AG04449 (cell line): ENCODE measurements at regions not wholly inside any gene's neighbourhood (a gene's known extent, or its start where the extent isn't known, plus 50 kb on each side); places are given as distances from the start of the nearest gene placed in this dataset.

Experiments
- CTCF ChIA-PET: fragments of 350-600 bp; formaldehyde crosslinking; extraction: SDS; loops from one replicate; lab custom pipeline; 2021; ENCODE audit warnings: antibody characterized with exemption; lab: Yijun Ruan, JAX
- POLR2A ChIA-PET: fragments of 400-600, 350-600 bp; formaldehyde crosslinking; extraction: SDS; loops from one replicate; lab custom pipeline; 2020; ENCODE audit warnings: antibody characterized with exemption, inconsistent platforms; lab: Yijun Ruan, JAX
- DNase-seq: peaks from one replicate; pipeline ENCODE4 v3.0.0-alpha.2; 2010; ENCODE audit warnings: low read depth, low spot score
- H3K4me3 ChIP-seq: 2 replicates; pipeline ENCODE4 v1.5.1; 2011; ENCODE audit warnings: low read depth, mild to moderate bottlenecking, control low read depth, low read length
- CTCF ChIP-seq: IDR thresholded peaks from one replicate; pipeline ENCODE4 v1.5.1; 2011; ENCODE audit warnings: mild to moderate bottlenecking, moderate library complexity, low read length, control low read depth, inconsistent platforms; ENCODE audit not compliant: insufficient read depth; ENCODE audit errors: missing control alignments

- ChIA-PET CTCF (interaction anchor here (1.0 kb wide), 1 partner anchor 161 kb away, joined by 3 read pairs; no protein-coding TSS in a partner anchor), POLR2A (no interaction called here)
- H3K4me3 ChIP-seq = no peak overlapping the region
- no peak for DNase-seq
- TF ChIP-seq CTCF = no peak
Measured at GRCh38 chr1:29542548-29542947, 306.2 kb downstream of the PTPRU start.

- POLR2A ChIA-PET = no interaction called here
Measured at GRCh38 chr1:29541631-29542030, 305.3 kb downstream of the PTPRU start.

GRCh38 chr1:29540801-29541357 is 304.6 kb downstream of the PTPRU start:
- no peak for DNase-seq
- TF ChIP-seq CTCF = no peak
- POLR2A ChIA-PET = no interaction called here

More at GRCh38 chr1:29541631-29542030, 305.3 kb downstream of the PTPRU start:
- DNase-seq = no peak
- CTCF ChIA-PET = no interaction called here
- no peak overlapping the region for H3K4me3 ChIP-seq
- no peak for TF ChIP-seq CTCF

GRCh38 chr1:29539971-29540370 is 303.6 kb downstream of the PTPRU start:
- ChIA-PET POLR2A (no interaction called here), CTCF (no interaction called here)
- no peak for TF ChIP-seq CTCF
- no peak overlapping the region for H3K4me3 ChIP-seq
- no peak for DNase-seq

More at GRCh38 chr1:29540801-29541357, 304.6 kb downstream of the PTPRU start:
- CTCF ChIA-PET = no interaction called here
- no peak overlapping the region for H3K4me3 ChIP-seq

GRCh38 chr1:29538586-29538985 is 302.3 kb downstream of the PTPRU start:
- CTCF ChIA-PET = no interaction called here
- POLR2A ChIA-PET = no interaction called here
- H3K4me3 ChIP-seq = no peak overlapping the region
- no peak for DNase-seq
- no peak for TF ChIP-seq CTCF

- no peak for TF ChIP-seq CTCF
- DNase-seq = no peak
- CTCF ChIA-PET = no interaction called here
- H3K4me3 ChIP-seq = no peak overlapping the region
- POLR2A ChIA-PET = no interaction called here
Measured at GRCh38 chr1:29532751-29533150, 296.4 kb downstream of the PTPRU start.
